IMR-90 (cell line): ENCODE measurements at regions not wholly inside any gene's neighbourhood (a gene's known extent, or its start where the extent isn't known, plus 50 kb on each side); places are given as distances from the start of the nearest gene placed in this dataset.

ENCODE experiments used
- ATAC-seq: fragments of 200-7000 bp; cut with Tn5 transposase; 2 replicates; pipeline ENCODE4 v1.9.1; 2020; ENCODE audit warnings: low read depth, mild to moderate bottlenecking, moderate library complexity
- BruUV-seq: library from RNA; stranded (reverse); fragments of 400-500 nt; replicated peaks from 2 replicates; lab custom pipeline; 2021; lab: Mats Ljungman, UMichigan
- CTCF ChIA-PET: fragments of 300-600 bp; formaldehyde crosslinking; extraction: SDS; loops from one replicate; lab custom pipeline; 2021; ENCODE audit warnings: antibody characterized with exemption; lab: Yijun Ruan, JAX
- POLR2A ChIA-PET: fragments of 300-600 bp; sonication (Branson Sonifier 250); formaldehyde crosslinking; loops from one replicate; lab custom pipeline; 2022; ENCODE audit warnings: antibody characterized with exemption; ENCODE audit not compliant: unreplicated experiment; lab: Charles Lee
- DNase-seq: peaks from one replicate; pipeline ENCODE4 v3.0.0; 2013
- H2AFZ ChIP-seq: replicated peaks from 2 replicates; pipeline ENCODE3; 2013; ENCODE audit warnings: low read length, mild to moderate bottlenecking; ENCODE audit not compliant: poor library complexity
- H2AK5ac ChIP-seq: 2 replicates; pipeline ENCODE4 v1.6.1; 2013; ENCODE audit warnings: low read depth, low read length, inconsistent platforms
- H2AK9ac ChIP-seq: replicated peaks from 2 replicates; pipeline ENCODE3; 2013; ENCODE audit warnings: mild to moderate bottlenecking, low read depth, low read length, moderate library complexity; ENCODE audit not compliant: poor library complexity
- H2BK120ac ChIP-seq: 2 replicates; pipeline ENCODE4 v1.6.1; 2013; ENCODE audit warnings: low read depth, low read length, inconsistent platforms
- H2BK15ac ChIP-seq: 3 replicates; pipeline ENCODE4 v1.6.1; 2013; ENCODE audit warnings: low read depth, low read length, inconsistent platforms
- H2BK20ac ChIP-seq: 2 replicates; pipeline ENCODE4 v1.6.1; 2013; ENCODE audit warnings: low read depth, mild to moderate bottlenecking, inconsistent platforms, low read length, moderate library complexity
- H2BK5ac ChIP-seq: 2 replicates; pipeline ENCODE4 v1.6.1; 2013; ENCODE audit warnings: mild to moderate bottlenecking, low read depth, low read length, inconsistent platforms; ENCODE audit not compliant: poor library complexity, severe bottlenecking
- H3K14ac ChIP-seq: replicated peaks from 2 replicates; pipeline ENCODE4 v1.6.1; 2013; ENCODE audit warnings: low read depth, low read length, inconsistent platforms
- H3K18ac ChIP-seq: 2 replicates; pipeline ENCODE4 v1.6.1; 2013; ENCODE audit warnings: low read depth, low read length, control low read depth
- H3K23ac ChIP-seq: 2 replicates; pipeline ENCODE4 v1.6.1; 2013; ENCODE audit warnings: low read depth, low read length, inconsistent platforms
- H3K27ac ChIP-seq: 2 replicates; pipeline ENCODE4 v1.5.1; 2013; ENCODE audit warnings: mild to moderate bottlenecking, control low read depth, low read length; ENCODE audit not compliant: insufficient read depth
- H3K27me3 ChIP-seq: 2 replicates; pipeline ENCODE4 v1.6.1; 2013; ENCODE audit warnings: low read length; ENCODE audit not compliant: control insufficient read depth, insufficient read depth
- H3K36me3 ChIP-seq: 2 replicates; pipeline ENCODE4 v1.6.1; 2013; ENCODE audit warnings: low read length, mixed read lengths; ENCODE audit not compliant: control insufficient read depth, insufficient read depth
- H3K4ac ChIP-seq: 2 replicates; pipeline ENCODE4 v1.6.1; 2013; ENCODE audit warnings: low read depth, low read length, inconsistent platforms
- H3K4me1 ChIP-seq: 2 replicates; pipeline ENCODE4 v1.6.1; 2013; ENCODE audit warnings: low read length, mixed read lengths; ENCODE audit not compliant: control insufficient read depth, insufficient read depth
- H3K4me2 ChIP-seq: 2 replicates; pipeline ENCODE4 v1.6.1; 2013; ENCODE audit warnings: low read depth, mild to moderate bottlenecking, control low read depth, low read length, moderate library complexity
- H3K4me3 ChIP-seq: 2 replicates; pipeline ENCODE4 v1.5.1; 2013; ENCODE audit warnings: low read depth, mild to moderate bottlenecking, control low read depth, low read length, moderate library complexity; ENCODE audit not compliant: insufficient read depth
- H3K56ac ChIP-seq: 2 replicates; pipeline ENCODE4 v1.6.1; 2013; ENCODE audit warnings: low read length, inconsistent platforms; ENCODE audit not compliant: insufficient read depth; ENCODE audit errors: extremely low read depth
- H3K79me1 ChIP-seq, 2 experiments: 2 replicates each; pipeline ENCODE4 v1.6.1; 2013; ENCODE audit warnings: low read length in 2 of 2, inconsistent platforms in 1 of 2, low read depth in 1 of 2
- H3K9ac ChIP-seq: 2 replicates; pipeline ENCODE4 v1.6.1; 2013; ENCODE audit warnings: low read depth, low read length, control low read depth
- H3K9me1 ChIP-seq: 2 replicates; pipeline ENCODE4 v1.6.1; 2013; ENCODE audit warnings: low read length, inconsistent platforms; ENCODE audit not compliant: insufficient read depth
- H3K9me3 ChIP-seq: 2 replicates; pipeline ENCODE4 v1.6.1; 2013; ENCODE audit warnings: low read length; ENCODE audit not compliant: control insufficient read depth, insufficient read depth
- H4K20me1 ChIP-seq: 2 replicates; pipeline ENCODE4 v1.6.1; 2013; ENCODE audit warnings: low read length, inconsistent platforms; ENCODE audit not compliant: insufficient read depth
- H4K5ac ChIP-seq: 2 replicates; pipeline ENCODE4 v1.6.1; 2013; ENCODE audit warnings: mild to moderate bottlenecking, low read depth, low read length, control low read depth
- H4K8ac ChIP-seq, 2 experiments: 2 replicates each; pipeline ENCODE4 v1.6.1; 2013; ENCODE audit warnings: low read depth in 2 of 2, low read length in 2 of 2, control low read depth in 1 of 2, inconsistent platforms in 1 of 2
- H4K91ac ChIP-seq: 2 replicates; pipeline ENCODE4 v1.6.1; 2013; ENCODE audit warnings: low read depth, low read length, inconsistent platforms; ENCODE audit not compliant: insufficient read depth
- BHLHE40 ChIP-seq: fragments of 150-350 bp; IDR thresholded peaks from 2 replicates; pipeline ENCODE4 v1.6.1; 2016; ENCODE audit warnings: mild to moderate bottlenecking, low read depth, low read length
- CEBPB ChIP-seq: IDR thresholded peaks from 2 replicates; pipeline ENCODE4 v1.6.1; 2012; ENCODE audit warnings: low read depth, low read length, improper control_type of control experiment
- FOS ChIP-seq: fragments of 150-350 bp; IDR thresholded peaks from 2 replicates; pipeline ENCODE4 v1.6.1; 2016; ENCODE audit warnings: low read depth, low read length
- MAFK ChIP-seq: IDR thresholded peaks from 2 replicates; pipeline ENCODE4 v1.6.1; 2012; ENCODE audit warnings: low read depth, low read length, improper control_type of control experiment
- RFX5 ChIP-seq: IDR thresholded peaks from 2 replicates; pipeline ENCODE4 v1.8.0; 2012; ENCODE audit warnings: low read depth, mild to moderate bottlenecking, low read length, moderate library complexity
- WGBS, 2 experiments: methylation state at CpG; one replicate each; pipeline versions ENCODE4 v1.1.5 to v1.1.7; 2013; ENCODE audit warnings: missing lambda C conversion rate in 2 of 2; ENCODE audit not compliant: insufficient read length in 1 of 2; ENCODE audit errors: extremely low coverage in 2 of 2; 5-methylcytosine and 5-hydroxymethylcytosine counted together
- dilution Hi-C: fragments of 300-500 bp; cut with HindIII; formaldehyde crosslinking; loops from one replicate; pipeline ENCODE4 v1.14.3; 2018; ENCODE audit warnings: low sequenced_read_pairs; ENCODE audit not compliant: unreplicated experiment
- in situ Hi-C: fragments of 300-500 bp; cut with MboI; formaldehyde crosslinking; loops from 3 replicates; pipeline ENCODE4 v1.14.3; 2019; ENCODE audit warnings: low sequenced_read_pairs, inconsistent platforms, mixed read lengths
- intact Hi-C: fragments of 100-400 bp; cut with micrococcal nuclease; formaldehyde crosslinking; loops from 2 replicates; pipeline ENCODE4 v1.10.0; 2022

DNA sequence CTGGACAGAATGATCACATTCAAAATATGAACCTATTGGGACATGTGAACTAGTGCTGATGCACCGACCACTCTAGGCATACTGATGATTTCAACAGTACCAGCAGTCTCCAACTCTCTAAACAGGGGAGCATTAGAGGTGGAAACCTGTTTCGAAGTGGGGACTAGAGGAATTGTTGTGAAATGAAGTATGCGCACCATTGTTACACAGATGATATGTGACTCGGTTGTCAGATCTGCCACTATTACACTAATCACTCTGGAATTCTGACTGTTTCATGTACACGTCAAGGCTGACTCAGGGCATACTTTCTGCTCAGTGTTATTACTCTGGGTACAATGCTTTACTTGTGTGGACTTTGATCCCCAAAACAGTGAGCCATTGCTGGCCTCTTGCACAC is 198.2 kb upstream of the UBE2E2 start:
- Histone ChIP-seq H2AFZ (peak overlapping the region; percentile 26), H3K4me2 (peak overlapping the region; percentile 28; the same call in 1 of the 2 replicates), H2BK15ac (peak overlapping the region; percentile 45; the same call in 2 of the 3 replicates), H4K91ac (no peak overlapping the region), H3K79me1 (no peaks in the 10 kb centered on the region), H3K23ac (no peak overlapping the region), H4K8ac (no peak overlapping the region), H3K4me3 (no peak overlapping the region), H2BK120ac (peak overlapping the region; percentile 41; the same call in 1 of the 2 replicates), H2AK5ac (peak overlapping the region; percentile 30; the same call in 1 of the 2 replicates), H3K27me3 (peaks cover 2% of the 10 kb centered on the region; the same call in 1 of the 2 replicates), H3K18ac (no peak overlapping the region), H3K14ac (0 out of 2 replicates have a peak overlapping the region, but pooled peaks have one; percentile 14), H2BK5ac (peak overlapping the region; percentile 23), H3K9me3 (no peaks in the 10 kb centered on the region), H4K20me1 (no peaks in the 10 kb centered on the region), H4K5ac (no peak overlapping the region), H3K4ac (no peak overlapping the region; the same call in 1 of the 2 replicates), H2AK9ac (no peak overlapping the region), H3K9me1 (peaks cover 4% of the 10 kb centered on the region; the same call in 1 of the 2 replicates), H3K9ac (no peak overlapping the region), H3K36me3 (no peaks in the 10 kb centered on the region), H2BK20ac (peak overlapping the region; percentile 69), H3K56ac (no peak overlapping the region), H3K27ac (no peak overlapping the region), H3K4me1 (no peaks in the 10 kb centered on the region; the same call in 1 of the 2 replicates)
- peak; percentile 25; the same call in 1 of the 2 replicates for TF ChIP-seq MAFK
- TF ChIP-seq CEBPB, result peak; percentile 60
- TF ChIP-seq FOS, result peak; percentile 43; the same call in 1 of the 2 replicates
- no peak for TF ChIP-seq RFX5
- peak; percentile 27; the same call in 1 of the 2 replicates for TF ChIP-seq BHLHE40
- BruUV-seq, result no TSS peak
- WGBS, 2 experiments, result no CpG with 5 or more reads among the region's 5 CpGs
- ChIA-PET CTCF (no interaction called here), POLR2A (no interaction called here)
- in situ Hi-C loops (no loop called here), intact Hi-C loops (loop anchor here (10.0 kb wide), 1 partner anchor 690 kb away; no protein-coding TSS in a partner anchor), dilution Hi-C loops (no loop called here)
- ATAC-seq (peak; percentile 92), DNase-seq (peak; percentile 89)
